OCI-LY7 (cell line): ENCODE measurements at regions not wholly inside any gene's neighbourhood (a gene's known extent, or its start where the extent isn't known, plus 50 kb on each side); places are given as distances from the start of the nearest gene placed in this dataset.

Source experiments
- CTCF ChIP-seq: fragments of 200-600 bp; sonication (generic); conservative IDR thresholded peaks from 2 replicates; pipeline ENCODE4 v1.5.1; 2014; ENCODE audit warnings: mild to moderate bottlenecking, antibody characterized with exemption, low read length, moderate library complexity, mixed read lengths
- EZH2phosphoT487 ChIP-seq: fragments of 200-600 bp; sonication (generic); IDR thresholded peaks from 2 replicates; pipeline ENCODE4 v1.6.1; 2018; ENCODE audit warnings: low read depth, borderline replicate concordance, mild to moderate bottlenecking, mixed run types, antibody characterized with exemption, low read length, moderate library complexity, mixed read lengths

GRCh38 chr2:219901155-219901554, 273.7 kb downstream of the SLC4A3 start:
- no peak for TF ChIP-seq CTCF
- no peak for TF ChIP-seq EZH2phosphoT487
